ENCODE measurements at regions not wholly inside any gene's neighbourhood (a gene's known extent, or its start where the extent isn't known, plus 50 kb on each side); places are given as distances from the start of the nearest gene placed in this dataset.
"Not testable (repeated sequence)": the region's sequence is repeated elsewhere in the genome, so short reads cannot be mapped to it uniquely, and the experiment has no call there.

GRCh38 chr6:27772261-27773001 lies 139.8 kb downstream of the OR2B2 start:
- peak; percentile 89 for DNase-seq (ENCODE audit: low spot score)

- no peak for DNase-seq (ENCODE audit: low spot score)
Observed at GRCh38 chr6:27771235-27771634, 141.0 kb downstream of the OR2B2 start.

- DNase-seq (ENCODE audit: low spot score): no peak
Observed at GRCh38 chr6:27770724-27771123, 141.5 kb downstream of the OR2B2 start.

DNA sequence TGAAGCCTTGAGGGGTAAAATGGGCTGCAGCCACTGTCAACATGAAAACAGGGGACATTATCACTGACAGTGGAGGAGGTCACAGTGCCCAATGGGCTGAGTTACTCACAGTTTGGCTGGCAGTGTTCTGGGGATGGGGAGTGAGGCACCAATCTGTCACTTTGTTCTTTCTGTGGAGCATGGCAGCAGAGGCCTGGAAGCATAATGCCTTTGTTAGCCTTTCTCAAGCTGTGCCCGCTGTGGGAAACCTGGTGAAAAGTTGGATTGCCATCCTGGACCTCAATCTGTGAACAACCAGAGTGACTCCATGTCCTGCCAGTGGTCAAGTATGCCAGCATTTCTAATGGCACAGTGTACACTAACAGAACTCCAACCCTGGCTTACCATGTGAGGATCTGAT lies 143.6 kb downstream of the OR2B2 start:
- no peak for DNase-seq (ENCODE audit: low spot score)

DNA sequence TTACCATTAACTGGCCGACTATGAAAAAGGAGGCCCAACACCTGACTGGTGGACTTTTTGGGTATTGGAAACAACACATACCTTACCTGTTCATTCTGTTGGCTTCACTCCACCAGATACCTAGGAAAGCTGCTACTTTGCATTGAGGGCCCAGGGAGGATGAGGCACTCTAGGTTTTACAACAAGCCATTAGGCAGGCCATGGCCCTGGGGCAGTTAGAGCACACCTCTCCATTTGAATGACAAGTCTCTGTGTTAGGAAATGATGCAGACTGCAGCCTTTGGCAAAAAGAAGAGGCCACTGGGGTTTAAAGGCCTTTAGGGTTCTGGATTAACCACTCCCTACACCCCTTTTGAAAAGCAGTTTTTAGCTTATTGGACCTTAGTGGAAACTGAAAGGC lies 144.3 kb downstream of the OR2B2 start:
- no peak for DNase-seq (ENCODE audit: low spot score)

DNA sequence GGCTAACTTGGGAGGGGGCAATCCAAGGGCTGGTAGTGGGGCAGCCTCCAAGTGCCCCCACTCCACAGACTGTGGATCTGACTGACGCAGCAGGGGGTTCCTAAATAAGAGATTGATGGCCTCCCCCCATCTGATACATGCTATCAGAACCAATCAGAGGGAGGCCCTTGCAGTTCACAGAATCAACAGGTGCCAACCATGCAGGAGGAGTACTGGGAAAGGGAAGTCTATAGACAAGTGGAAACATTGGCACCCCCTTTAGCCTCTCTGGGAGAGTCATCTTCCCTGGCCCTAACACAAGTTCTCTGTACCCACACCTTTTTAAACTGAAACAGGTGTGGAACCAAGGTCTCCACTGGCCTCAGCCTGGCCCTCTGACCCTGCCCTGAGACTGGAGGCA lies 145.8 kb downstream of the OR2B2 start:
- no peak for DNase-seq (ENCODE audit: low spot score)

DNA sequence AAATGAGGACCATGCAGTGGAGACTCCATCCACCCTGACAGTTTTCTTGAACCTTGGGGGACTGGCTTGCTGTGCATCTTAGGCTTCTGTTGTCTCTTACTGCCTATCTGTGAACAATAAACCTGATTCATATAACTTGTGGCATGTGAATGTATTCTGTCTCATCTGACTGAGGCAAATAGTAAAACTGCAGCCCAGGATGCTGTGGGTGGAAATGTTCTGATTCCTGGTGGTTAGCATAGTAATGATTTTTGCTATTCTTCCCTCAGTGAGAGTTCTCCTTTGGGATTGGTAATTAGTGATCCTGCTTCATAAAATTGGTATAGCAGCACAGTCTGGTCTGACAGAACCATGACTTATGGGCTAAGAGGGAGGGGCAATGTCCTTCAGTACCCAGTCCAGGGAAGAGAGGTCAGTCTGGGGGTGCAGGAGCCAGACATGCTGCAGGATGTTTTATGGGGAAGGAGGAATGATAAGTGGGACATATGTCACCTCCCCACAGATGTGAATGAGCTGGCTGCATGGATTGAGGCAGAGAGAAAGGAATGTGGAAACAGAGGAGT lies 147.1 kb downstream of the OR2B2 start:
- no peak for DNase-seq (ENCODE audit: low spot score)

- no peak for DNase-seq (ENCODE audit: low spot score)
Observed at GRCh38 chr6:27761391-27761790, 150.8 kb downstream of the OR2B2 start.

DNA sequence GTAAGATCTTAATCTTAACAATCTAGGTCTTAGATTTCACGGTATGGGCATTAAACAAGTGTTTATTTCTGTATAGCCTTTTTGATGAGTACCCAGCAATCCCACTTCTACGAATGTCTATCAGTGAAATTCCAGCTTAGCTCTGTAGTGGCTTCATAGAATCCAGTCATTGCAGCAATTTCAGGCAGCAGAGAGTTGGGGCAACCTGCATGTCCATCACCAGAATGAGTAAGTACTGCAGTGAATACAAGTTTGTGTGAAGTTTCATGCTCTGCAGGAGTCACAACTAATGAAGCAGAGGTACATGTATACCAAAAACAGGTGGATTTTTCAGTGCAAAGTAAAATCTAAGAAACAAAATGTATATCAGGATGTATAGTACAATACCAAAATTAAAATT lies 151.7 kb downstream of the OR2B2 start:
- DNase-seq (ENCODE audit: low spot score): peak; percentile 22

- no peak for DNase-seq (ENCODE audit: low spot score)
Observed at GRCh38 chr6:27759930-27760329, 152.3 kb downstream of the OR2B2 start.

DNA sequence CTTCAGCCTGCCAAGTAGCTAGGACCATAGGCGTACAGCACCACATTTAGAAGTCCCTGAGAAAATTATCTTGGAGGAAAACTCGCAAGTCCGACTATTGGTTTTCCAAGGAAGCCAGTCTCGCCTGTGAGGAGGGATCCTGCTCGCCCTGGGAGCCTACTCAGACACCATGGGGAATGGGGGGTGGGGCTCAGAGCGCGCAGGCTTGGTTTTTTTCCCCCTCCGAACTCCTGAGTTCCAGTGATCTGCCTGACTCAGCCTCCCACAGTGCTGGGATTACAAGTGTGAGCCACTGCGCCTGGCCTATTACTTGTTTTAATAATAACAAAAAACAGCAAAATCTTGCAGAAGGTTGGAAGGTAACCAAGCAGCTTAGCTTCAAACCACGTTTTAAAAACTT lies 153.7 kb downstream of the OR2B2 start:
- DNase-seq (ENCODE audit: low spot score): no peak

- DNase-seq (ENCODE audit: low spot score): no peak
Observed at GRCh38 chr6:27757307-27757706, 154.9 kb downstream of the OR2B2 start.

DNA sequence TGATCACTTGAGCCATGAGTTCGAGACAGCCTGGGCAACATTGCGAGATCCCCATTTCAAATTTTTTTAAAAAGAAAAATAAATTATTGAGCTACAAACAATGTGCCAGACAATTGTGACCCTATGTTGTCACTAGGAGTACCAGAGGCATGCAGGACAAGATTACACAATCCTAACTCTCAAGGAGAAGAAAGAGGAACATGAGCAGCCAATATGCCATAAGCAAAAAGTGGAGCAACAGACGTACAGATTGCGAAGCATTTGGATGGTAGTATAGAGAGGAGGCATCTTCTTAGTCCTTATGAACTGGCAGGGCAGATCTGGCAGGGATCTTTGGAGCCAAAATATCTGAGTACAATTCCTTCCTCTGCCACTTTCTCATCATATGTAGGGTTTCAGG lies 156.4 kb downstream of the OR2B2 start:
- no peak for DNase-seq (ENCODE audit: low spot score)

GRCh38 chr6:27754408-27754782 lies 157.8 kb downstream of the OR2B2 start:
- DNase-seq (ENCODE audit: low spot score): no peak

DNA sequence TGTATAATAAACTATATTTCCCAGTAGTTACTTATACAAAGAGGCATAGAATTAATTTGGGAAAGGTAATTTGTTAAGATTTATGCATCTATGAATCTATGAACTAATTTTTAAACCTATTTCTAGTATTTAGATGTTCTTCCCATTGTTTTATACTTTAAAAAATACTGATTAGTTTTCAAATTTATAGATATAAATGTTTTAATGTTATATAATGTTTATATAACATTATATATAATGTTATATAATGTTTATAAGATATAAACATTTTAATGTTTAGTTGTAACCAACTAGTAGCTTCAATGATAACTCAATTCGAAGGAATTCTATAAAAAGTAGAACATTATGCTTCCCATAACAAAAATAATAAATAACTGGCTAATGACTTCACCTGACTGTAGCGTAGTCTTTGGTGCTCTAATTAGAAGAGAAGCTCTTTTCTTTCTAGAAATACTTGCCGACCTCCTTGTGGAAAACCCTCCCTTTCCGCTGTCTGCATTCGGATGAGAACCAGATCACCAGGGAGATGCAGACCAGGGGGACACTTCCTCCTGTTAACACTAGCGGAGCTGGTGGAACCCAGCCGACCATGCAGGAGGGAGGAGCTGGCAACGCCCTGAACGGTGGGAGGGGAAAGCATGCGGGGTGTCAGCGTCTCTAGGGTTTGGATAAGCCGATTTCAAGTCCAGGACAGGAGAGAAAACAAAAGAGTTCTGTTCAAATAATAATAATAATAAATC lies 158.4 kb downstream of the OR2B2 start:
- DNase-seq (ENCODE audit: low spot score): peak; percentile 89

DNA sequence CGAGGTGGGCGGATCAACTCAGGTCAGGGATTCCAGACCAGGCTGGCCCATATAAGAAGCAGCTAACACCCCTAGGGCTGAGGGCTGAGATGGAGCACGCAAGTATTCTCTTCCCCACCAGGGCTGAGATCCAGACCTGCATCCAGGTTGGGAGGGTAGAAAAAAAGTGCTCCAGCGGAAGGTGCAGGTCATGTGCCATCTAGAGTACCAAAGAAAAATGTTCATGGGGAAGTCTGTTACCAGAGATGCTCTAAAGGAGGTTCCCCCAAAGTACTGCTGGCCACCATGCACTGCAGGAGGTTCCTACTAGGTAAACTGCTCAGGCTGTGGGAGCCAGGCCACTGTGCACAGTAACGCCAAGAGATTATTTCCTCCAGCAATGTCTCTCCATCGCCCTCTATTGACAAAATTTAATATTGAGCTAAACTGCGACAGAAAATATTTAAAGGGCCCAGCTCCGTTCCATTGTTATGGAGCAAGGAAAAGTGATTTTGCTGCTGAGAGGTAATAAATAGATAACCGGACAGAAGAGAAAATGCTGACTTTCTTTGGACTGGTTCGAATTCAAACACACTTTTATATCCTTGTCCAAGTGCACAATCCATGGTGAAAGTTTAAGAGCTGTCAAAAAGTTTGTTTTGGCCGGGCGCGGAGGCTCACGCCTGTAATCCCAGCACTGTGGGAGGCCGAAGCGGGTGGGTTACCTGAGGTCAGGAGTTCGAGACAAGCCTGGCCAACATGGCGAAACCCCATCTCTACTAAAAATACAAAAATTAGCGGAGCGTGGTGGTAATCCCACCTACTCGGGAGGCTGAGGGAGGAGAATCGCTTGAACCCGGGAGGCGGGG lies 159.9 kb downstream of the OR2B2 start:
- peak; percentile 88 for DNase-seq (ENCODE audit: low spot score)

DNA sequence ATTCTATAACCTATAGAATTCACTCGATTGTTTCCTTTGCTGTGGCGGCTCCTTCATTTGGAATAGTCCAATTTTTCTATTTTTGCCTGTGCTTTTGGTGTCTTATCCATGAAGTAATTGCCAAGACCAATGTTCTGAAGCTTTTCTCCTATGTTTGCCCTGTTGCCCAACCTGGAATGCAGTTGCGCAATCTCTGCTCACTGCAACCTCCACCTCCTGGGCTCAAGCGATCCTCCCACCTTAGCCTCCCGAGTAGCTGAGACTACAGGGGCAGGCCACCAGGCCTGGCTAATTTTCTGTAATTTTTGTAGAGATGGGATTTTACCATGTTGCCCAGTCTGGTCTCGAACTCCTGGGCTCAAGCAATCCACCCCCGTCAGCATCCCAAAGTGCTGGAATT lies 163.5 kb downstream of the OR2B2 start:
- DNase-seq (ENCODE audit: low spot score): no peak

DNA sequence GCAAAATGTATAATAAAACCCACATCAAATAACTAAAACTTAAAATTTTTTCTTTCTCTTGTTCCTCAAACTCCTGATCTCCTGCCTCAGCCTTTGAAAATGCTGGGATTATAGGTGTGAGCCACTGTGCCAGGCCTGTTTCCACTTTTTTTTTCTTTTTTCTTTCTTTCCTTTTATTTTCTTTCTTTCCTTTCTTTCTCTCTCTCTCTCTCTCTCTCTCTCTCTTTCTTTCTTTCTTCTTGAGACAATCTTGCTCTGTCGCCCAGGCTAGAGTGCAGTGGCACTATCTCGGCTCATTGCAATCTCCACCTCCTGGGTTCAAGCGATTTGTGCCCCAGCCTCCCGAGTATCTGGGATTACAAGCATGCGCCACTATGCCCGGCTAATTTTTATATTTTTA lies 164.6 kb downstream of the OR2B2 start:
- DNase-seq (ENCODE audit: low spot score): no peak

DNA sequence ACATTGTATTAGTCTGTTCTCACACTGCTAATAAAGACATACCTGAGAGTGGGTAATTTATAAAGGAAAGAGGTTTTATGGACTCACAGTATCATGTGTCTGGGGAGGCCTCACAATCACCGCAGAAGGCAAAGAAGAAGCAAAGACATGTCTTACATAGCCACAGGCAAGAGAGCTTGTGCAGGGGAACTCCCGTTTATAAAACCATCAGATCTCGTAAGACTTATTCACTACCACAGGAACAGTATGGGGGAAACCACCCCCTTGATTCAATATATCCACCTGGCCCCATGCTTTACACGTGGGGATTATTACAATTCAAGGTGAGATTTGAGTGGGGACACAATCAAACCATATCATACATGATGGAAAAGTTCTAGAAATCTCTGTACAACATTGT lies 165.3 kb downstream of the OR2B2 start:
- DNase-seq (ENCODE audit: low spot score): not testable (repeated sequence)

- no peak for DNase-seq (ENCODE audit: low spot score)
Observed at GRCh38 chr6:27743787-27744186, 168.4 kb downstream of the OR2B2 start.

GRCh38 chr6:27742833-27743573 lies 169.2 kb downstream of the OR2B2 start:
- no peak for DNase-seq (ENCODE audit: low spot score)

DNA sequence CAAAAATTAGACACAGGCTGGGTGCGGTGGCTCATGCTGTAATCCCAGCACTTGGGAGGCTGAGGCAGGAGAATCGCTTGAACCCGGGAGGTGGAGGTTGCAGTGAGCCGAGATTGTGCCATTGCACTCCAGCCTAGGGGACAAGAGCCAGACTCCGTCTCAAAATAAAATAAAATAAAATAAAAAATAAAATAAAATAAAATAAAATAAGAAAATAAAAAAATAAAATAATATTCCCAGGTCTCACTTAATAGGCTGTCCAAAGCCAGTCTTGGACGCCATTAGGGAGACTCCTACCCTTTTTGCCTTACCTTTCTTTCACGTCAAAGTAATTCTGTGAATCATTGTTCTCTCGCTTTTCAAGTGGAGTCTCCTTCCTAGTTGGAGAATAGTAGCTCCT lies 172.3 kb downstream of the OR2B2 start:
- not testable (repeated sequence) for DNase-seq (ENCODE audit: low spot score)
